Upper lobe of right lung (tissue), 1 donor: ENCODE measurements at regions not wholly inside any gene's neighbourhood (a gene's known extent, or its start where the extent isn't known, plus 50 kb on each side); places are given as distances from the start of the nearest gene placed in this dataset.
A peak's percentile ranks its signal among the peaks of the same experiment; 100 is the strongest.

Source experiments
- ATAC-seq: fragments of 200-7000 bp; cut with Tn5 transposase; one replicate; pipeline ENCODE4 v1.9.1; 2020; ENCODE audit warnings: mild to moderate bottlenecking, moderate library complexity
- DNase-seq: peaks from one replicate; pipeline ENCODE4 v3.0.0-alpha.2; 2020
- H3K27ac ChIP-seq: fragments of 200-600 bp; one replicate; pipeline ENCODE4 v1.8.0; 2022
- H3K27me3 ChIP-seq: fragments of 200-600 bp; one replicate; pipeline ENCODE4 v1.8.0; 2022; ENCODE audit warnings: mild to moderate bottlenecking
- H3K36me3 ChIP-seq: fragments of 200-600 bp; one replicate; pipeline ENCODE4 v1.8.0; 2022
- H3K4me1 ChIP-seq: fragments of 200-600 bp; one replicate; pipeline ENCODE4 v1.8.0; 2022
- H3K4me3 ChIP-seq: fragments of 200-600 bp; one replicate; pipeline ENCODE4 v1.8.0; 2022; ENCODE audit warnings: mild to moderate bottlenecking
- H3K9me3 ChIP-seq: fragments of 200-600 bp; one replicate; pipeline ENCODE4 v1.8.0; 2022
- CTCF ChIP-seq: fragments of 200-600 bp; IDR thresholded peaks from one replicate; pipeline ENCODE4 v1.8.0; 2022; ENCODE audit warnings: antibody characterized with exemption
- intact Hi-C: fragments of 100-400 bp; cut with DNase I; formaldehyde crosslinking; loops from one replicate; pipeline ENCODE4 v1.11.0; 2022
- donor health status: DM: no; HTN: yes; CAD: no; lungs with severe emphysema.

GRCh38 chr1:213844632-213845031 is 143.1 kb upstream of the PROX1 start:
- no peaks in the 10 kb centered on the region for H3K36me3 ChIP-seq
- no peak for ATAC-seq
- no peak overlapping the region for H3K4me3 ChIP-seq
- TF ChIP-seq CTCF = no peak
- no peak for DNase-seq
- no peaks in the 10 kb centered on the region for H3K4me1 ChIP-seq
- H3K27me3 ChIP-seq = no peaks in the 10 kb centered on the region
- no peaks in the 10 kb centered on the region for H3K9me3 ChIP-seq
- no peak overlapping the region for H3K27ac ChIP-seq
- intact Hi-C loops = no loop called here

- Histone ChIP-seq H3K4me1 (no peaks in the 10 kb centered on the region), H3K27me3 (no peaks in the 10 kb centered on the region), H3K4me3 (no peak overlapping the region), H3K9me3 (no peaks in the 10 kb centered on the region), H3K36me3 (no peaks in the 10 kb centered on the region), H3K27ac (no peak overlapping the region)
- DNase-seq = no peak
- ATAC-seq = no peak
- intact Hi-C loops = no loop called here
- TF ChIP-seq CTCF = no peak
Observed at GRCh38 chr1:213852107-213852506, 135.7 kb upstream of the PROX1 start.

GRCh38 chr1:213858581-213858980 is 129.2 kb upstream of the PROX1 start:
- H3K4me1 ChIP-seq = no peaks in the 10 kb centered on the region
- no peaks in the 10 kb centered on the region for H3K27me3 ChIP-seq
- intact Hi-C loops = no loop called here
- ATAC-seq (peak; percentile 12), DNase-seq (no peak)
- no peak for TF ChIP-seq CTCF
- no peaks in the 10 kb centered on the region for H3K9me3 ChIP-seq
- no peak overlapping the region for H3K27ac ChIP-seq
- H3K36me3 ChIP-seq = no peaks in the 10 kb centered on the region
- no peak overlapping the region for H3K4me3 ChIP-seq

GRCh38 chr1:213861841-213862240 is 125.9 kb upstream of the PROX1 start:
- Histone ChIP-seq H3K4me1 (no peaks in the 10 kb centered on the region), H3K27me3 (no peaks in the 10 kb centered on the region), H3K4me3 (no peak overlapping the region), H3K27ac (no peak overlapping the region), H3K36me3 (no peaks in the 10 kb centered on the region), H3K9me3 (no peaks in the 10 kb centered on the region)
- DNase-seq = no peak
- ATAC-seq = no peak
- intact Hi-C loops = no loop called here
- no peak for TF ChIP-seq CTCF

GRCh38 chr1:213864091-213864490 is 123.7 kb upstream of the PROX1 start:
- Histone ChIP-seq H3K4me1 (no peaks in the 10 kb centered on the region), H3K4me3 (no peak overlapping the region), H3K9me3 (no peaks in the 10 kb centered on the region), H3K27me3 (no peaks in the 10 kb centered on the region), H3K27ac (no peak overlapping the region), H3K36me3 (no peaks in the 10 kb centered on the region)
- DNase-seq = no peak
- TF ChIP-seq CTCF = no peak
- intact Hi-C loops = no loop called here
- ATAC-seq = no peak

- Histone ChIP-seq H3K4me1 (no peaks in the 10 kb centered on the region), H3K36me3 (no peaks in the 10 kb centered on the region), H3K4me3 (no peak overlapping the region), H3K27me3 (no peaks in the 10 kb centered on the region), H3K9me3 (no peaks in the 10 kb centered on the region), H3K27ac (no peak overlapping the region)
- DNase-seq = no peak
- no peak for TF ChIP-seq CTCF
- intact Hi-C loops = no loop called here
- ATAC-seq = no peak
Observed at GRCh38 chr1:213868482-213868881, 119.3 kb upstream of the PROX1 start.
